Thoracic aorta (tissue), 2 donors: ENCODE measurements at regions not wholly inside any gene's neighbourhood (a gene's known extent, or its start where the extent isn't known, plus 50 kb on each side); places are given as distances from the start of the nearest gene placed in this dataset.

Source experiments
- ATAC-seq: fragments of 150-250 bp; one replicate; pipeline ENCODE4 v1.8.0; 2017; ENCODE audit warnings: low read depth; ENCODE audit not compliant: insufficient number of reproducible peaks, low FRiP score
- DNase-seq: peaks from one replicate; pipeline ENCODE4 v3.0.0-alpha.2; 2020; ENCODE audit warnings: low spot score
- H3K27ac ChIP-seq, 2 donors: fragments of 200-600 bp; sonication (generic); 1 replicate in 1 of 2; 2 replicates in 1 of 2; pipeline ENCODE4 v1.5.1; 2016; ENCODE audit warnings: mild to moderate bottlenecking in 2 of 2, moderate library complexity in 2 of 2
- H3K27me3 ChIP-seq: fragments of 200-600 bp; sonication (generic); replicated peaks from 2 replicates; pipeline ENCODE4 v1.6.0; 2016; ENCODE audit warnings: mild to moderate bottlenecking; ENCODE audit not compliant: insufficient read depth
- H3K36me3 ChIP-seq: fragments of 200-600 bp; sonication (generic); one replicate; pipeline ENCODE4 v1.5.1; 2016
- H3K4me1 ChIP-seq, 2 donors: fragments of 200-600 bp; sonication (generic); 1 replicate in 1 of 2; 2 replicates in 1 of 2; pipeline versions ENCODE4 v1.5.1 to v1.6.0; 2016; ENCODE audit warnings: low read depth in 2 of 2, mild to moderate bottlenecking in 1 of 2; ENCODE audit not compliant: control insufficient read depth in 1 of 2
- H3K4me3 ChIP-seq: fragments of 200-600 bp; sonication (generic); 2 replicates; pipeline ENCODE4 v1.5.1; 2016; ENCODE audit warnings: mild to moderate bottlenecking
- H3K9me3 ChIP-seq: fragments of 200-600 bp; sonication (generic); 2 replicates; pipeline ENCODE4 v1.5.1; 2016
- CTCF ChIP-seq: fragments of 200-600 bp; sonication (generic); IDR thresholded peaks from one replicate; pipeline ENCODE4 v1.5.1; 2019; ENCODE audit warnings: antibody characterized with exemption

- no peaks in the 10 kb centered on the region for H3K27me3 ChIP-seq
- no peak overlapping the region for H3K27ac ChIP-seq
- no peaks in the 10 kb centered on the region for H3K9me3 ChIP-seq
- no peak overlapping the region for H3K4me3 ChIP-seq
- no peak for TF ChIP-seq CTCF
- DNase-seq: no peak
- H3K4me1 ChIP-seq: no peaks in the 10 kb centered on the region
- ATAC-seq: no peak
- no peaks in the 10 kb centered on the region for H3K36me3 ChIP-seq
These were observed 268.2 kb downstream of the SH3GL2 start for GRCh38 chr9:17846948-17847655.

- Histone ChIP-seq H3K27ac (no peak overlapping the region), H3K27me3 (no peaks in the 10 kb centered on the region), H3K4me1 (no peaks in the 10 kb centered on the region), H3K9me3 (no peaks in the 10 kb centered on the region), H3K36me3 (no peaks in the 10 kb centered on the region), H3K4me3 (no peak overlapping the region)
- ATAC-seq (no peak), DNase-seq (no peak)
- no peak for TF ChIP-seq CTCF
These were observed 269.0 kb downstream of the SH3GL2 start for GRCh38 chr9:17847908-17848307.

GRCh38 chr9:17852108-17852507 lies 273.2 kb downstream of the SH3GL2 start:
- no peak for TF ChIP-seq CTCF
- Histone ChIP-seq H3K36me3 (no peaks in the 10 kb centered on the region), H3K9me3 (no peaks in the 10 kb centered on the region), H3K4me1 (no peaks in the 10 kb centered on the region), H3K4me3 (no peak overlapping the region), H3K27ac (no peak overlapping the region), H3K27me3 (no peaks in the 10 kb centered on the region)
- ATAC-seq: no peak
- no peak for DNase-seq

GRCh38 chr9:17854487-17854886 lies 275.6 kb downstream of the SH3GL2 start:
- no peaks in the 10 kb centered on the region for H3K9me3 ChIP-seq
- no peaks in the 10 kb centered on the region for H3K4me1 ChIP-seq
- H3K36me3 ChIP-seq: no peaks in the 10 kb centered on the region
- H3K27me3 ChIP-seq: no peaks in the 10 kb centered on the region
- ATAC-seq (no peak), DNase-seq (no peak)
- no peak overlapping the region for H3K4me3 ChIP-seq
- no peak for TF ChIP-seq CTCF
- H3K27ac ChIP-seq: no peak overlapping the region

- no peaks in the 10 kb centered on the region for H3K36me3 ChIP-seq
- ATAC-seq (no peak), DNase-seq (no peak)
- no peak overlapping the region for H3K27ac ChIP-seq
- H3K9me3 ChIP-seq: no peaks in the 10 kb centered on the region
- no peaks in the 10 kb centered on the region for H3K4me1 ChIP-seq
- no peak for TF ChIP-seq CTCF
- H3K4me3 ChIP-seq: no peak overlapping the region
- no peaks in the 10 kb centered on the region for H3K27me3 ChIP-seq
These were observed 278.1 kb downstream of the SH3GL2 start for GRCh38 chr9:17856995-17857394.
